H1 (cell line): ENCODE measurements at regions not wholly inside any gene's neighbourhood (a gene's known extent, or its start where the extent isn't known, plus 50 kb on each side); places are given as distances from the start of the nearest gene placed in this dataset.

ENCODE experiments used
- ASH2L ChIP-seq: fragments of 200-600, 300-600 bp; sonication (generic); IDR thresholded peaks from one replicate; pipeline ENCODE4 v1.7.1; 2017; ENCODE audit warnings: low read length
- ATF2 ChIP-seq: IDR thresholded peaks from 2 replicates; pipeline ENCODE4 v1.6.1; 2012; ENCODE audit warnings: low read length, inconsistent platforms
- CTCF ChIP-seq, 3 experiments: IDR thresholded peaks; 1 replicate in 2 of 3; 2 replicates in 1 of 3; pipeline versions ENCODE4 v1.5.1 to v1.6.1; 2011; ENCODE audit warnings: low read length in 3 of 3, mild to moderate bottlenecking in 3 of 3, inconsistent platforms in 2 of 3, low read depth in 1 of 3, moderate library complexity in 1 of 3; ENCODE audit not compliant: insufficient read depth in 1 of 3; ENCODE audit errors: control extremely low read depth in 1 of 3
- EZH2 ChIP-seq: fragments of 200-600 bp; sonication (generic); IDR thresholded peaks from 2 replicates; pipeline ENCODE4 v1.7.1; 2012; ENCODE audit warnings: low read depth, mild to moderate bottlenecking, moderate library complexity, low read length, inconsistent platforms; ENCODE audit not compliant: severe bottlenecking
- HDAC2 ChIP-seq, 2 experiments: fragments of 300-600 bp in 1 of 2; sonication (generic) in 1 of 2; IDR thresholded peaks; 2 replicates each; pipeline ENCODE4 v1.6.1; 2011 to 2012; ENCODE audit warnings: low read depth in 2 of 2, low read length in 2 of 2, mild to moderate bottlenecking in 2 of 2, moderate library complexity in 2 of 2, borderline replicate concordance in 1 of 2, inconsistent platforms in 1 of 2
- JUN ChIP-seq: IDR thresholded peaks from 2 replicates; pipeline ENCODE4 v1.6.1; 2011; ENCODE audit warnings: low read depth, mild to moderate bottlenecking, improper control_type of control experiment, low read length
- KDM5A ChIP-seq: fragments of 200-600 bp; IDR thresholded peaks from 2 replicates; pipeline ENCODE4 v1.7.1; 2012; ENCODE audit warnings: mild to moderate bottlenecking, low read length, inconsistent platforms, mixed read lengths
- POLR2AphosphoS5 ChIP-seq: IDR thresholded peaks from 2 replicates; pipeline ENCODE4 v1.6.1; 2011; ENCODE audit warnings: low read depth, low read length
- RFX5 ChIP-seq: IDR thresholded peaks from 2 replicates; pipeline ENCODE4 v1.6.1; 2011; ENCODE audit warnings: low read depth, low read length, improper control_type of control experiment, borderline replicate concordance
- SIN3A ChIP-seq, 2 experiments: IDR thresholded peaks in 1 of 2; conservative IDR thresholded peaks in 1 of 2; 2 replicates each; pipeline ENCODE4 v1.6.1; 2011 to 2012; ENCODE audit warnings: low read length in 2 of 2, improper control_type of control experiment in 1 of 2, low read depth in 1 of 2, mild to moderate bottlenecking in 1 of 2
- YY1 ChIP-seq: IDR thresholded peaks from 2 replicates; pipeline ENCODE4 v1.6.1; 2011; ENCODE audit warnings: low read depth, mild to moderate bottlenecking, low read length

DNA sequence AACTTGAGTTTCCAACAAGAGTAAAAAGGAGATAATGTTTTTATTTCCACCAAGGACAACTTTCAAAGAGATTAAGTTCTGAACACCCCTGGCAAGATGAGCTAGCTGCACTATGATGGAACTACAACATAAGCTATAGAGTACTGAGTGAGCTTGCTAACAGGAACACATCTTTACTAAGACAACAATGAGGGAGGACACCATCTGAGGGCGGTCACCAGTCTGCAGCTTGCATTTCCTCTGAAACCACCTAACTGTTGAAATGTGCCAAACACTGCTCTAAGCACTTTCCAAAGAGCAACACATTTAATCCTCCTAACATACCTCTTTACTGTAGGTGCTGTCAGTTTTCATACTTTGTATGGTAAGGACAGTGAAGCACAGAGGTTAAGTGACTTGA is 68.4 kb downstream of the TCF20 start:
- TF ChIP-seq RFX5 (no peak), SIN3A (conservative IDR thresholded peaks at IDR 0.05 in 1 of 2, IDR thresholded peaks at IDR 0.05 in 1 of 2; ENCODE audit: low read depth in 1 of 2, low read length in 2 of 2) (no peak), JUN (no peak), POLR2AphosphoS5 (no peak), CTCF (IDR thresholded peaks at IDR 0.05; ENCODE audit: control extremely low read depth in 1 of 3, insufficient read depth in 1 of 3, low read depth in 1 of 3, low read length in 3 of 3) (no peak), ATF2 (no peak), HDAC2 (IDR thresholded peaks at IDR 0.05; ENCODE audit: borderline replicate concordance in 1 of 2, low read depth in 2 of 2, low read length in 2 of 2) (no peak), YY1 (no peak), ASH2L (no peak), EZH2 (no peak), KDM5A (no peak)
